Mucosa of rectum (tissue), 2 donors: ENCODE measurements at regions not wholly inside any gene's neighbourhood (a gene's known extent, or its start where the extent isn't known, plus 50 kb on each side); places are given as distances from the start of the nearest gene placed in this dataset.
"Not testable (repeated sequence)": the region's sequence is repeated elsewhere in the genome, so short reads cannot be mapped to it uniquely, and the experiment has no call there.

Experiments used
- H3K27ac ChIP-seq, 2 donors: one replicate each; pipeline ENCODE4 v1.7.0; 2013; ENCODE audit warnings: inconsistent platforms in 2 of 2, low read depth in 2 of 2, low read length in 2 of 2
- H3K27me3 ChIP-seq, 2 donors: one replicate each; pipeline ENCODE4 v1.7.0; 2013; ENCODE audit warnings: low read length in 2 of 2; ENCODE audit not compliant: control insufficient read depth in 2 of 2, insufficient read depth in 2 of 2
- H3K36me3 ChIP-seq, 2 donors: one replicate each; pipeline ENCODE4 v1.7.0; 2013; ENCODE audit warnings: low read length in 2 of 2; ENCODE audit not compliant: control insufficient read depth in 2 of 2, insufficient read depth in 2 of 2
- H3K4me1 ChIP-seq, 2 donors: one replicate each; pipeline ENCODE4 v1.7.0; 2013; ENCODE audit warnings: low read length in 2 of 2, mild to moderate bottlenecking in 1 of 2; ENCODE audit not compliant: control insufficient read depth in 2 of 2, insufficient read depth in 2 of 2
- H3K4me3 ChIP-seq, 2 donors: one replicate each; pipeline ENCODE4 v1.7.0; 2013; ENCODE audit warnings: low read length in 2 of 2
- H3K9ac ChIP-seq, 2 donors: one replicate each; pipeline ENCODE4 v1.7.0; 2013; ENCODE audit warnings: low read length in 2 of 2, low read depth in 1 of 2, mild to moderate bottlenecking in 1 of 2
- H3K9me3 ChIP-seq, 2 donors: one replicate each; pipeline ENCODE4 v1.7.0; 2013; ENCODE audit warnings: low read length in 2 of 2; ENCODE audit not compliant: control insufficient read depth in 2 of 2
- donor health status: healthy.
- donor health status: Normal muscosa, but diverticular disease.

- no peak overlapping the region for H3K27ac ChIP-seq
- no peaks in the 10 kb centered on the region for H3K9me3 ChIP-seq
- H3K4me3 ChIP-seq = no peak overlapping the region
- no peak overlapping the region for H3K9ac ChIP-seq
- H3K36me3 ChIP-seq = no peaks in the 10 kb centered on the region
- no peaks in the 10 kb centered on the region for H3K4me1 ChIP-seq
- H3K27me3 ChIP-seq = no peaks in the 10 kb centered on the region
These were observed 1824.4 kb downstream of the ARAP2 start for GRCh38 chr4:34419871-34420270.

- H3K9ac ChIP-seq = no peak overlapping the region
- no peak overlapping the region for H3K4me3 ChIP-seq
- H3K9me3 ChIP-seq = no peaks in the 10 kb centered on the region
- no peak overlapping the region for H3K27ac ChIP-seq
- no peaks in the 10 kb centered on the region for H3K4me1 ChIP-seq
- H3K36me3 ChIP-seq = no peaks in the 10 kb centered on the region
- no peaks in the 10 kb centered on the region for H3K27me3 ChIP-seq
These were observed 1821.7 kb downstream of the ARAP2 start for GRCh38 chr4:34422472-34423175.

DNA sequence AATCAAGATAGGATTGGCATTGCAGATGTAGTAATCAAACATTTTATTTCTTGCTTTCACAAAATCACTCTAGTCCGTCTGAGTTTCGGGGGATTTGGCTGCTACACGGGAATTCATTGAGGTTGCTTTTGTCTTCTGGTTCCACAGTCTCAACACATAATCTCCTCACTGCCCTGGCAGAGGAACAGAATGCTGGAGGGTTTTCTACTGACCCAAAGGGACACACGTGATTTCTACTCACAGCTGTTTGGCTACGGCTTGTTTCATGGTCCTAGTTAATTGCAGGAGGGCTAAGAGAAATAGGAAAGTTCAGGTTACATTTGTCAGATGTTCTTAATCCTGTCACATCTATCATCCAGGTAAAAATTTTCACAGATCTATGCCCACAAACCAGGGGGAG lies 1811.6 kb downstream of the ARAP2 start:
- H3K27ac ChIP-seq = no peak overlapping the region
- no peaks in the 10 kb centered on the region for H3K4me1 ChIP-seq
- no peak overlapping the region for H3K9ac ChIP-seq
- no peaks in the 10 kb centered on the region for H3K9me3 ChIP-seq
- no peaks in the 10 kb centered on the region for H3K27me3 ChIP-seq
- no peaks in the 10 kb centered on the region for H3K36me3 ChIP-seq
- no peak overlapping the region for H3K4me3 ChIP-seq

GRCh38 chr4:34434377-34434776 lies 1809.9 kb downstream of the ARAP2 start:
- not testable (repeated sequence) for H3K9ac ChIP-seq, H3K27ac ChIP-seq, H3K4me3 ChIP-seq, H3K9me3 ChIP-seq, H3K27me3 ChIP-seq, H3K36me3 ChIP-seq, H3K4me1 ChIP-seq

GRCh38 chr4:34464196-34464595 lies 1780.1 kb downstream of the ARAP2 start:
- Histone ChIP-seq H3K4me3 (no peak overlapping the region), H3K27ac (no peak overlapping the region), H3K36me3 (no peaks in the 10 kb centered on the region), H3K9ac (no peak overlapping the region), H3K9me3 (peaks cover 0 to 4% of the 10 kb centered on the region in 2 donors), H3K27me3 (no peaks in the 10 kb centered on the region), H3K4me1 (no peaks in the 10 kb centered on the region)

- Histone ChIP-seq H3K9me3 (peaks cover 0 to under 1% of the 10 kb centered on the region in 2 donors), H3K36me3 (no peaks in the 10 kb centered on the region), H3K9ac (no peak overlapping the region), H3K4me1 (no peaks in the 10 kb centered on the region), H3K4me3 (no peak overlapping the region), H3K27ac (no peak overlapping the region), H3K27me3 (no peaks in the 10 kb centered on the region)
These were observed 1777.9 kb downstream of the ARAP2 start for GRCh38 chr4:34466411-34466810.

DNA sequence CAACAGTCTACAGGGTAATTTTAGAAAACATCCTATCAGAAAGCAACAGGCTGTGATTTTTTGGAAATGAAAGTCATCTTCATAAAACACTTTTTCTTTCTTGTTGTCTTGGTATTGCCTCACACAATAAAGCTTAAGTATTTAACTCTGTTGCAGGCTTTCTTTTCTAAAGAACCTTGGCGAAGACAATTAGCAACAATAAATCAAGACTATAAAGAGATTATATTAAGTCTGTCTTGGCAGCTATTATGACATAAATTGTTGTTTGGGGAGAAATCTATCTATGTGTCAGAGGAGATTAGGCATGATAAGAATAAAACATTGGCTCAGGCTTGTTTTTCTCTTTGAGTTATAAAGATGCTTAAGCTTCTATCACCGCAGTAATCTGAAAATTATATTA lies 1774.8 kb downstream of the ARAP2 start:
- Histone ChIP-seq H3K9ac (no peak overlapping the region), H3K27me3 (no peaks in the 10 kb centered on the region), H3K9me3 (no peaks in the 10 kb centered on the region), H3K36me3 (no peaks in the 10 kb centered on the region), H3K4me1 (no peaks in the 10 kb centered on the region), H3K4me3 (no peak overlapping the region), H3K27ac (no peak overlapping the region)

GRCh38 chr4:34485252-34485651 lies 1759.1 kb downstream of the ARAP2 start:
- no peak overlapping the region for H3K9ac ChIP-seq
- no peak overlapping the region for H3K27ac ChIP-seq
- H3K36me3 ChIP-seq = no peaks in the 10 kb centered on the region
- H3K4me3 ChIP-seq = no peak overlapping the region
- H3K9me3 ChIP-seq = no peaks in the 10 kb centered on the region
- H3K27me3 ChIP-seq = no peaks in the 10 kb centered on the region
- H3K4me1 ChIP-seq = no peaks in the 10 kb centered on the region

GRCh38 chr4:34486461-34487363 lies 1757.6 kb downstream of the ARAP2 start:
- H3K27ac ChIP-seq = no peak overlapping the region

GRCh38 chr4:34492414-34492813 lies 1751.9 kb downstream of the ARAP2 start:
- H3K36me3 ChIP-seq = no peaks in the 10 kb centered on the region
- H3K27ac ChIP-seq = no peak overlapping the region
- H3K9ac ChIP-seq = no peak overlapping the region
- H3K27me3 ChIP-seq = no peaks in the 10 kb centered on the region
- no peaks in the 10 kb centered on the region for H3K4me1 ChIP-seq
- H3K9me3 ChIP-seq = no peaks in the 10 kb centered on the region
- no peak overlapping the region for H3K4me3 ChIP-seq

More at GRCh38 chr4:34486461-34487363, 1757.6 kb downstream of the ARAP2 start:
- no peaks in the 10 kb centered on the region for H3K9me3 ChIP-seq
- no peak overlapping the region for H3K4me3 ChIP-seq
- no peaks in the 10 kb centered on the region for H3K36me3 ChIP-seq
- no peaks in the 10 kb centered on the region for H3K4me1 ChIP-seq
- no peak overlapping the region for H3K9ac ChIP-seq
- H3K27me3 ChIP-seq = no peaks in the 10 kb centered on the region
